SK-N-SH treated with all-trans-retinoic acid at 6 μM for 48 hours (cell line): ENCODE measurements at regions not wholly inside any gene's neighbourhood (a gene's known extent, or its start where the extent isn't known, plus 50 kb on each side); places are given as distances from the start of the nearest gene placed in this dataset.

Experiments
- ARNTL ChIP-seq: fragments of 450-650 bp; formaldehyde crosslinking; IDR thresholded peaks from 2 replicates; pipeline ENCODE4 v1.5.0; 2020; ENCODE audit warnings: low read depth, mild to moderate bottlenecking, moderate library complexity, borderline replicate concordance
- BACH2 ChIP-seq: fragments of 250-450 bp; sonication (Bioruptor Pico); IDR thresholded peaks from 2 replicates; pipeline ENCODE4 v1.9.0; 2021; ENCODE audit warnings: mild to moderate bottlenecking, borderline replicate concordance
- GLIS3 ChIP-seq: fragments of 250-450 bp; sonication (Bioruptor Pico); IDR thresholded peaks from 2 replicates; pipeline ENCODE4 v1.5.0; 2020; ENCODE audit warnings: mild to moderate bottlenecking, moderate library complexity
- OSR1 ChIP-seq: fragments of 250-450 bp; sonication (Bioruptor Pico); IDR thresholded peaks from 2 replicates; pipeline ENCODE4 v1.8.0; 2022; ENCODE audit warnings: moderate library complexity, mild to moderate bottlenecking, inconsistent platforms
- PATZ1 ChIP-seq: fragments of 250-450 bp; sonication (Bioruptor Pico); IDR thresholded peaks from 2 replicates; pipeline ENCODE4 v1.8.0; 2020; ENCODE audit warnings: mild to moderate bottlenecking, moderate library complexity, borderline replicate concordance
- RARB ChIP-seq: fragments of 250-450 bp; sonication (Bioruptor Pico); IDR thresholded peaks from 2 replicates; pipeline ENCODE4 v1.8.0; 2021; ENCODE audit warnings: mild to moderate bottlenecking, moderate library complexity
- SNAI2 ChIP-seq: fragments of 250-450 bp; sonication (Bioruptor Pico); IDR thresholded peaks from 2 replicates; pipeline ENCODE4 v1.5.0; 2020; ENCODE audit warnings: mild to moderate bottlenecking, moderate library complexity
- TSHZ2 ChIP-seq: fragments of 250-450 bp; sonication (Bioruptor Pico); IDR thresholded peaks from 2 replicates; pipeline ENCODE4 v1.5.0; 2020; ENCODE audit warnings: mild to moderate bottlenecking, moderate library complexity
- ZFP3 ChIP-seq: fragments of 250-450 bp; sonication (Bioruptor Pico); IDR thresholded peaks from 2 replicates; pipeline ENCODE4 v1.5.0; 2020; ENCODE audit warnings: mild to moderate bottlenecking, moderate library complexity
- ZFP30 ChIP-seq: fragments of 450-650 bp; formaldehyde crosslinking; IDR thresholded peaks from 2 replicates; pipeline ENCODE4 v1.5.0; 2022; ENCODE audit warnings: mild to moderate bottlenecking, moderate library complexity
- ZNF70 ChIP-seq: fragments of 450-650 bp; formaldehyde crosslinking; IDR thresholded peaks from 2 replicates; pipeline ENCODE4 v1.5.0; 2020; ENCODE audit warnings: mild to moderate bottlenecking, moderate library complexity
- ZNF8 ChIP-seq: fragments of 450-650 bp; formaldehyde crosslinking; IDR thresholded peaks from 2 replicates; pipeline ENCODE4 v1.5.0; 2020; ENCODE audit warnings: mild to moderate bottlenecking, moderate library complexity

- TF ChIP-seq TSHZ2 (no peak), ZNF70 (CRISPR knock-in tag) (no peak), ARNTL (CRISPR knock-in tag) (no peak), BACH2 (CRISPR knock-in tag) (no peak), OSR1 (no peak), PATZ1 (no peak), SNAI2 (CRISPR knock-in tag) (no peak), ZFP3 (CRISPR knock-in tag) (no peak), GLIS3 (CRISPR knock-in tag) (no peak), ZFP30 (no peak), RARB (CRISPR knock-in tag) (no peak), ZNF8 (no peak)
These were observed 186.0 kb upstream of the CACNA2D1 start for GRCh38 chr7:82629583-82629982.
